HG03521 (cell line): ENCODE measurements at regions not wholly inside any gene's neighbourhood (a gene's known extent, or its start where the extent isn't known, plus 50 kb on each side); places are given as distances from the start of the nearest gene placed in this dataset.
"Not testable (repeated sequence)": the region's sequence is repeated elsewhere in the genome, so short reads cannot be mapped to it uniquely, and the experiment has no call there.

ENCODE experiments used
- ATAC-seq: cut with Tn5 transposase; IDR thresholded peaks from one replicate; pipeline ENCODE4 v1.9.1; 2021; ENCODE audit warnings: mild to moderate bottlenecking, moderate library complexity; ENCODE audit not compliant: unreplicated experiment

DNA sequence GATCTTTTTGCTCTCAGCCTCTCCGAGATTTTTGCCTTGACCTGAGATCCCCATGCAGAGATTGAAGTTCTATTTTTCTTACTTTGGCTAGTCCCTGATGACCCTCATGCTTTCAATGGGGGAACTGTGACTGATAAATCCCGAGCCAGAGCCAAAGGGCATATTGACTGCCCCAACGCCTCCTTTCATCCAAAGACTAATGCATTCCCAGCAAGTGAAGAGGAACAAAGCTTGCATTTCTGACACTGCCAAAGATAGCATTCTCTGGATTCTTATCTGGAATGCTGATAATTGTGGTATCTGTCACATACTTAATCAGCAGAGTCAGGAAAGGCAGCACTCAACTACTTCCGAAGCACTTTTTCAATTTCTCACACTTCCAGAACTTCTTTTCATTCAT is 152.3 kb upstream of the EGLN3 start:
- no peak for ATAC-seq

DNA sequence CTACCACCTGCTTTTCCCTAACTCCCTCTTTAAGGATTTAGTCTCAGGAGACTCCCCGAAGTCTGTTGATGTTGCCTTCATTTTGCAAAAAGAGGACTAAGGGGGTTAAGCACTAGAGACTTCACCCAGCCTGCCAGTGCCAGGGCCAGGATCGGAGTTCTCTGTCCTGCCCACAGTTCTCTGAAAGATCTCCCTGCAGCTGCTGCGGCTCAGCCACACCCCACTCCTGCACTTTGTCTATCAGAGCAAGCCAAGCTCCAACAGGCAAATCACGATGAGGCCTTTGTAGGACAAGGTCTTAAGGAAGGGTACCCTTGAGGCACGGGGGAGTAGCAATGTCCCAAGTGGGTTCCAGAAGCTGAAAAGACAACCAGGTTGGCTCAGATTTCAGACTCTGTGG is 148.8 kb upstream of the EGLN3 start:
- no peak for ATAC-seq

DNA sequence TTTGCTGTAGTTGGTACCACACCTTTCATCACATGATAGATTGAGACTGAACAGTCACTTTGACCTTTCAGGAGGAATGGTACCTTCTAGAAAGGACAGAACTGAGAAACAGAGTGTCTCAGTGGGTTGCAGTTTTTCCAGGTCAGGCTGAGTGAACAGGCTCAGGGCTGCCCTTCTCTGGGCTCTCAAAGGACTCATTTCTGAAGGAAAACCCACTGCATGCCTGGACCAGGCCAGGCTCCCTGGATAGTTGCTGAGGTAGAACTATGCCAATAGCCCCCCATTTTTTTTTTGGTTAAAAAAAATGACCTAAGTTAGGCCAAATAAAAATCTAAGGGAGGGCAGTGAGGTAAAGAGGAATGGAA is 148.1 kb upstream of the EGLN3 start:
- no peak for ATAC-seq

- no peak for ATAC-seq
Observed at GRCh38 chr14:34098045-34098984, 147.4 kb upstream of the EGLN3 start.

GRCh38 chr14:34097644-34098043 is 146.8 kb upstream of the EGLN3 start:
- ATAC-seq, result no peak

- ATAC-seq, result no peak
Observed at GRCh38 chr14:34094384-34094783, 143.5 kb upstream of the EGLN3 start.

GRCh38 chr14:34093883-34094282 is 143.0 kb upstream of the EGLN3 start:
- ATAC-seq, result no peak

- ATAC-seq, result no peak
Observed at GRCh38 chr14:34090451-34090850, 139.6 kb upstream of the EGLN3 start.

DNA sequence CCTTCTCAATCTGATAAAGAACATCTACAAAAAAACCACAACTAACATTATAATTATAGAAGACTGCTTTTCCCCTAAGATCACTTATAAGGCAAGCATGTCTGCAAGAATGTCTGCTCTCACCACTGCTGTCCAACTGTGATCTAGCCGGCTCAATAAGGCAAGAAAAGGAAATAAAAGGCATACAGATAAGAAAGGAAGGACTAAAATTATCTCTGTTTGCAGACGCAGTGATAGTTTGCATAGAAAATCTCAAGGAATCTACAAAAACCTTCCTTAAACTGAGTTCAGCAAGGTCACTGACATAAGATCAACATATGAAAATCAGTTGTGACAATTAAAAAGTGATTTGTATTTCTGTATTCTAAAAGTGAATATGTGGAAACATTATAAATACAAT is 138.0 kb upstream of the EGLN3 start:
- no peak for ATAC-seq

DNA sequence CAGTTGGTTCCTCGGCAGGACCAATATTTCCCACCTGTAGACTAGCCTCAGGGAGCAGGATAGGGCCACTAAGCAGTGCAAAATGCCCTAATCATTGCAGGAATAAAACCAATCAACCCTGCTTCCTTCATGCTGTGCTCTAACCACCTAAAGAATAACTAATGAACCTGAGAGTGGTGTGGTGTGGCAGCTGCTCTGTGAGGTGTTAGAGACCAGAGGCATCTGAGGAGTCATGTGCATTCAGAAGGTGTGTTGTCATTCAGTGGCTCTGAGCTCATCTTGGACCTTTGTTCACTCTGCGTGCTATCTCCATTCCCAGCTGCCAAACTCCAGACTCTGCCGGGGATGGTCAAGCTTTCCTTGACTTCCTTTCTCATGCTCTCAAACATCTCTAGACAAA is 136.7 kb upstream of the EGLN3 start:
- ATAC-seq, result peak; percentile 54

- ATAC-seq, result no peak
Observed at GRCh38 chr14:34086223-34086757, 135.4 kb upstream of the EGLN3 start.

GRCh38 chr14:34085695-34086094 is 134.8 kb upstream of the EGLN3 start:
- ATAC-seq, result no peak

GRCh38 chr14:34081576-34082136 is 130.8 kb upstream of the EGLN3 start:
- no peak for ATAC-seq

GRCh38 chr14:34081101-34081575 is 130.3 kb upstream of the EGLN3 start:
- ATAC-seq, result no peak

GRCh38 chr14:34079643-34080042 is 128.8 kb upstream of the EGLN3 start:
- not testable (repeated sequence) for ATAC-seq

GRCh38 chr14:34078117-34078743 is 127.4 kb upstream of the EGLN3 start:
- ATAC-seq, result no peak

DNA sequence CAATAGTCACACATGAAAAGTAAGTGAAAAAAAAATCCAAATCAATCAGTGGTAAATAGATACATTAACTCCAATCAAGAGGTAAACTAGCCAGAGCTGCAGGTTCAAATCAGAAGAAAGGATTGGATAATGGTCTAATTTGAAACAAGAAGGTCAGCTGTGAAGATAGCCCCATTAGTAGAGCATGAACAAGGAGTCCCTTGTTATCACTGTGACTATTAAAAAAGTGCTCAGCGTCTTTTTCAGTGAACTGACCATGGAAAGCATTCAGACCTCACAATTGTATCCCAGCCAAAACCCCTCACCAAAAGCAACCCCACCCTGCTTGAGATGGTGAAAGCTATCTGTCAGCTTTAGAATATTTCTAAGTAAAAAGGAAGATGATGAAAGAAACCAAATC is 125.0 kb upstream of the EGLN3 start:
- ATAC-seq, result no peak

- ATAC-seq, result peak; percentile 64
Observed at GRCh38 chr14:34075042-34075744, 124.3 kb upstream of the EGLN3 start.

DNA sequence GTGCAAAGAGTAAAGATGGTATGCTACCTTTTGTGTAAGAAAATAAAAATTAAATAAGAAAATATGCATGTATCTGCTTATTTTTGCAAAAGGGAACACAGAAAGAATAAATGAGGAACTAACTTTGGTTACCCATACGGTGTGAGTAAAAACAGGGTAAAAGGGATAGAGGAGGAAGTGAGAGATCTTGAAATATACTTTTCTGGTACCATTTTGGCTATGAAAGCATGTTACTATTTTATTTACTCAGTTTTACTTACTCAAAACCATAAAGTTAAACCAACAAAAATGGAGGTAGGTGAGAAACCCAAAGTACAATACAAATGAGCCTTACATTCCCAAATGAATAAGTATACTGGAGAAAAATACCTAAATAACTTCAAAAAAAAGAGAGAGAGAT is 122.0 kb upstream of the EGLN3 start:
- ATAC-seq, result no peak

DNA sequence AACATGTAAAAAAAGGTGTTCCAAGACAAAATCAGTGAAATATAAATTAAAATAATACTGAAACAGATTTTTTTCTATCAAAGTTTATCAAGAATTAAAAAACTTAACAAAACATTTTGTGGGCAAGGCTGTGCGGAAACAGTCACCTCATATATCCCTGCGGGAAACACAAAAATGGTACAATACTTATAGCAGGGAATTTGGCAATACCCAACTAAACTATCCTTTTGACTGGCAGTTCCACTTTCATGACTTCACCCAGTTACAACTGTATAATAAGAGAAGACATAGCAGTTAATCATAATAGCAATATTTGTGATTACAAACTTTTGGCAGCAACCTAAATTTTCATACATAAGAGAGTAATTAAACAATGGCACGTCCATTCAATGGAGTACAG is 121.5 kb upstream of the EGLN3 start:
- no peak for ATAC-seq

DNA sequence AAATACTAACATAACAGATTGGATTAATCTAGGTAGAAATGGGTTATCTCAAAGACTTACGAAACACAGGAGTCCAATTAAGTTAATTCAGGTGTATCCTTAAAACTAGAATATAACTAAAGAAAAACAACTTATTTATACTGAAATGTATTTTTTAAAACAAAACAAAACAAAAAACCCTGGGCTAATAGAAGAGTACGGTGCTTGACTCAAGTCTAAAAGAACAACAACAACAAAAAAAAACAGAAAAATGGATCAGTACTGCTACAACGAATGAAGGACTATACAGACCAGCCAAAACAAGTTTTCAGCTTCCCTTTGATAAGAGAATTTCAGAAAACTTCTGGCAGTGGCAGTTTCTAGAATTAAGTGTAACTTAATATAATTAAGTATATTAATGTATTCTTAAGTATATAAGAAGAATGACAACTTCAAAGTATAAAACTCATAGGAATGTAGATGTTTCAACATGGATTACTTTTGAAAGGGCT is 120.1 kb upstream of the EGLN3 start:
- ATAC-seq, result no peak
